NOMO-1 (cell line): ENCODE measurements at regions not wholly inside any gene's neighbourhood (a gene's known extent, or its start where the extent isn't known, plus 50 kb on each side); places are given as distances from the start of the nearest gene placed in this dataset.

ENCODE experiments used
- DNase-seq, 2 experiments: peaks; one replicate each; lab custom pipeline; 2025; ENCODE audit not compliant: unreplicated experiment in 2 of 2; lab: John Stamatoyannopoulos, UW

- DNase-seq = peak; percentile 20 to 35
Measured at GRCh38 chr2:71277536-71278103, 50.7 kb upstream of the PAIP2B start.

- DNase-seq = peak in 1 of 2 experiments; percentile 42
Measured at GRCh38 chr2:71277147-71277475, 50.2 kb upstream of the PAIP2B start.

- peak; percentile 84 to 92 for DNase-seq
Measured at GRCh38 chr2:71276311-71277146, 49.6 kb upstream of the PAIP2B start.
